ENCODE measurements at regions not wholly inside any gene's neighbourhood (a gene's known extent, or its start where the extent isn't known, plus 50 kb on each side); places are given as distances from the start of the nearest gene placed in this dataset.
"Not testable (repeated sequence)": the region's sequence is repeated elsewhere in the genome, so short reads cannot be mapped to it uniquely, and the experiment has no call there.

GRCh38 chr4:72886602-72887001, 182.9 kb downstream of the COX18 start:
- H3K9ac ChIP-seq (ENCODE audit: low read length) = no peak overlapping the region
- no peak overlapping the region for H3K27ac ChIP-seq (ENCODE audit: low read depth, low read length)
- H3K4me3 ChIP-seq (ENCODE audit: low read depth, low read length) = no peak overlapping the region
- no peaks in the 10 kb centered on the region for H3K27me3 ChIP-seq (ENCODE audit: control insufficient read depth, insufficient read depth, low read length)
- H3K4me1 ChIP-seq (ENCODE audit: control insufficient read depth, insufficient read depth, low read length) = peaks cover 10% of the 10 kb centered on the region
- peaks cover 13% of the 10 kb centered on the region; the same call in 1 of the 2 replicates for H3K9me3 ChIP-seq (ENCODE audit: control insufficient read depth, insufficient read depth, low read depth, low read length)
- H3K36me3 ChIP-seq (ENCODE audit: control insufficient read depth, insufficient read depth, low read length) = no peaks in the 10 kb centered on the region

- H3K9ac ChIP-seq (ENCODE audit: low read length); H3K4me3 ChIP-seq (ENCODE audit: low read depth, low read length); H3K27me3 ChIP-seq (ENCODE audit: control insufficient read depth, insufficient read depth, low read length); H3K27ac ChIP-seq (ENCODE audit: low read depth, low read length); H3K36me3 ChIP-seq (ENCODE audit: control insufficient read depth, insufficient read depth, low read length); H3K4me1 ChIP-seq (ENCODE audit: control insufficient read depth, insufficient read depth, low read length): not testable (repeated sequence)
- H3K9me3 ChIP-seq (ENCODE audit: control insufficient read depth, insufficient read depth, low read depth, low read length) = peaks cover 13% of the 10 kb centered on the region; the same call in 1 of the 2 replicates
These were observed 185.3 kb downstream of the COX18 start for GRCh38 chr4:72884225-72884624.

- Histone ChIP-seq H3K27ac (ENCODE audit: low read depth, low read length) (no peak overlapping the region), H3K4me1 (ENCODE audit: control insufficient read depth, insufficient read depth, low read length) (no peaks in the 10 kb centered on the region), H3K36me3 (ENCODE audit: control insufficient read depth, insufficient read depth, low read length) (no peaks in the 10 kb centered on the region), H3K4me3 (ENCODE audit: low read depth, low read length) (no peak overlapping the region), H3K27me3 (ENCODE audit: control insufficient read depth, insufficient read depth, low read length) (no peaks in the 10 kb centered on the region), H3K9me3 (ENCODE audit: control insufficient read depth, insufficient read depth, low read depth, low read length) (no peaks in the 10 kb centered on the region), H3K9ac (ENCODE audit: low read length) (no peak overlapping the region)
These were observed 192.6 kb downstream of the COX18 start for GRCh38 chr4:72876946-72877345.

GRCh38 chr4:72875545-72875944, 194.0 kb downstream of the COX18 start:
- Histone ChIP-seq H3K4me3 (ENCODE audit: low read depth, low read length) (no peak overlapping the region), H3K36me3 (ENCODE audit: control insufficient read depth, insufficient read depth, low read length) (no peaks in the 10 kb centered on the region), H3K27ac (ENCODE audit: low read depth, low read length) (no peak overlapping the region), H3K4me1 (ENCODE audit: control insufficient read depth, insufficient read depth, low read length) (no peaks in the 10 kb centered on the region), H3K9ac (ENCODE audit: low read length) (no peak overlapping the region), H3K27me3 (ENCODE audit: control insufficient read depth, insufficient read depth, low read length) (no peaks in the 10 kb centered on the region), H3K9me3 (ENCODE audit: control insufficient read depth, insufficient read depth, low read depth, low read length) (no peaks in the 10 kb centered on the region)

DNA sequence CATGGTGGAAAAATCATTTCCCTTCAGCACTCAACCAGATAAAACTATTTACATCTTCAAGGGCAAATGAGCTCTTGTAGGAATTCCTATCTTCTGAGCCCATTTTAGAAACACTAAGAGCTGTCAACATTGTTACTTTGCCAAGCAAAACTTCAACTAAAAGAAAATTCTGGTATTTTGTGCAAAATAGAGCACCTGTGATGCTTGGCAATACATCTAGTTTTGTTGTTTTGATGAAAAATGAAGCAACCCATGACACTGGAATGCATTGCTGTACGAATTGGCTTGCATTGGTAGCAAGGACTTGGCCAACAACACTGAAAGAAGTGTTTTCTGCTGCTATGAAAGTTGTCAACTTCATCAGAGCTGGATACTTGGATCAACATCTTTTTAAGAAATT, 194.4 kb downstream of the COX18 start:
- H3K4me1 ChIP-seq (ENCODE audit: control insufficient read depth, insufficient read depth, low read length) = no peaks in the 10 kb centered on the region
- H3K36me3 ChIP-seq (ENCODE audit: control insufficient read depth, insufficient read depth, low read length) = no peaks in the 10 kb centered on the region
- no peak overlapping the region for H3K9ac ChIP-seq (ENCODE audit: low read length)
- H3K27ac ChIP-seq (ENCODE audit: low read depth, low read length) = no peak overlapping the region
- no peaks in the 10 kb centered on the region for H3K9me3 ChIP-seq (ENCODE audit: control insufficient read depth, insufficient read depth, low read depth, low read length)
- H3K27me3 ChIP-seq (ENCODE audit: control insufficient read depth, insufficient read depth, low read length) = no peaks in the 10 kb centered on the region
- H3K4me3 ChIP-seq (ENCODE audit: low read depth, low read length) = no peak overlapping the region

- H3K27me3 ChIP-seq (ENCODE audit: control insufficient read depth, insufficient read depth, low read length) = no peaks in the 10 kb centered on the region
- H3K4me1 ChIP-seq (ENCODE audit: control insufficient read depth, insufficient read depth, low read length) = no peaks in the 10 kb centered on the region
- no peak overlapping the region for H3K4me3 ChIP-seq (ENCODE audit: low read depth, low read length)
- no peak overlapping the region for H3K27ac ChIP-seq (ENCODE audit: low read depth, low read length)
- no peak overlapping the region for H3K9ac ChIP-seq (ENCODE audit: low read length)
- H3K36me3 ChIP-seq (ENCODE audit: control insufficient read depth, insufficient read depth, low read length) = no peaks in the 10 kb centered on the region
- H3K9me3 ChIP-seq (ENCODE audit: control insufficient read depth, insufficient read depth, low read depth, low read length) = peaks cover 21% of the 10 kb centered on the region
These were observed 204.6 kb downstream of the COX18 start for GRCh38 chr4:72864898-72865297.

DNA sequence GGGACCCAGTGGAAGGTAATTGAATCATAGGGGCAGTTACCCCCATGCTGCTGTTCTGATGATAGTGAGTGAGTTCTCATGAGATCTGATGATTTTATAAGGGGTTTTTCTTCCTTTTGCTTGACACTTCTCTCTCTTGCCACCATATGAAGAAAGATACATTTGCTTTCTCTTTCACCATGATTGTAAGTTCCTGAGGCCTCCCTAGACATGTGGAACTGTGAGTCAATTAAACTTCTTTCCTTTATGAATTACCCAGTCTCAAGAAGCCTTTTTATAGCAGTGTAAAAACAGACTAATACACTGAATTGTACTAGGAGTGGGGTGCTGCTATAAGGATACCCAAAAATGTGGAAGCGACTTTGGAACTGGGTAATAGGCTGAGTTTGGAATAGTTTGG, 205.2 kb downstream of the COX18 start:
- H3K27ac ChIP-seq (ENCODE audit: low read depth, low read length); H3K36me3 ChIP-seq (ENCODE audit: control insufficient read depth, insufficient read depth, low read length); H3K9ac ChIP-seq (ENCODE audit: low read length); H3K27me3 ChIP-seq (ENCODE audit: control insufficient read depth, insufficient read depth, low read length); H3K4me1 ChIP-seq (ENCODE audit: control insufficient read depth, insufficient read depth, low read length); H3K4me3 ChIP-seq (ENCODE audit: low read depth, low read length): not testable (repeated sequence)
- peaks cover 21% of the 10 kb centered on the region for H3K9me3 ChIP-seq (ENCODE audit: control insufficient read depth, insufficient read depth, low read depth, low read length)

DNA sequence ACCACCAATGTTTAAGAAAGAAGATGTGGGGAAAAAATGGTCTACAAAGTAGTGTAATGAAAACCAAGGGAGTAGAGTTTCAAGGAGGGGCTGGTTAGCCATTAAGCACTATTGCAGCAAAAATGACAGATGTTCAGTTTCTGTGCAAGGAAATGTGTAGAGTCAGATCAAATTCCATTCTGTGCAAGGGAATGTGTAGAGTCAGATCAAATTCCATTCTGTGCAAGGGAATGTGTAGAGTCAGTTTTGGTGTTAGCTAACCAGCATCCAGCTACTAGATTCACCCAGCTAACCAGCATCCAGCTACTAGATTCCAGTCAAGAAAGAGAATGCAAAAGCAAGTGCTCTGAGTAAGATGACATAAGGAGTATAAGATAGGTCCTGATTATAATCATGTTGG, 208.8 kb downstream of the COX18 start:
- H3K9ac ChIP-seq (ENCODE audit: low read length) = no peak overlapping the region
- H3K27ac ChIP-seq (ENCODE audit: low read depth, low read length) = no peak overlapping the region
- no peaks in the 10 kb centered on the region for H3K4me1 ChIP-seq (ENCODE audit: control insufficient read depth, insufficient read depth, low read length)
- H3K36me3 ChIP-seq (ENCODE audit: control insufficient read depth, insufficient read depth, low read length) = no peaks in the 10 kb centered on the region
- no peaks in the 10 kb centered on the region for H3K9me3 ChIP-seq (ENCODE audit: control insufficient read depth, insufficient read depth, low read depth, low read length)
- no peak overlapping the region for H3K4me3 ChIP-seq (ENCODE audit: low read depth, low read length)
- no peaks in the 10 kb centered on the region for H3K27me3 ChIP-seq (ENCODE audit: control insufficient read depth, insufficient read depth, low read length)

- no peaks in the 10 kb centered on the region for H3K36me3 ChIP-seq (ENCODE audit: control insufficient read depth, insufficient read depth, low read length)
- H3K9me3 ChIP-seq (ENCODE audit: control insufficient read depth, insufficient read depth, low read depth, low read length) = no peaks in the 10 kb centered on the region
- no peaks in the 10 kb centered on the region for H3K27me3 ChIP-seq (ENCODE audit: control insufficient read depth, insufficient read depth, low read length)
- H3K27ac ChIP-seq (ENCODE audit: low read depth, low read length) = no peak overlapping the region
- H3K9ac ChIP-seq (ENCODE audit: low read length) = no peak overlapping the region
- H3K4me3 ChIP-seq (ENCODE audit: low read depth, low read length) = no peak overlapping the region
- no peaks in the 10 kb centered on the region for H3K4me1 ChIP-seq (ENCODE audit: control insufficient read depth, insufficient read depth, low read length)
These were observed 211.2 kb downstream of the COX18 start for GRCh38 chr4:72858328-72858727.

DNA sequence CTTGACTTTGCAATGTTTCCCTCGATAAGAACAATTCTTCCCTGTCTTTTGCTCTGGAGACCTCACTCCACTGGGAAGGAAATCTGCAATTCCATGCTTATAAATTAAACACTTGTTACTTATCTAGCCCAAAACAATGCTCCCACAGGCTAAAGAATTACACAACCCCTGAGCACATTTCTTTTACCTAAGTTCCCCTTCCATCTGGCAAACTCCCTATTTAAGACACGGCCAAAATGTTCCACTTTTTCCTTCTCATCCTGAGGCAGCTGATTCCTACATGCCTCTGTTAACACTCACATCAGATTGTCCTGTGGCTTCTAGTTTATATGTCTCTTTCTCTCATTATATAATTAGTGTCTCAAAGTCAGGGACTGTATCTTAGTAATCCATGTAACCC, 211.7 kb downstream of the COX18 start:
- Histone ChIP-seq H3K27me3 (ENCODE audit: control insufficient read depth, insufficient read depth, low read length) (no peaks in the 10 kb centered on the region), H3K36me3 (ENCODE audit: control insufficient read depth, insufficient read depth, low read length) (no peaks in the 10 kb centered on the region), H3K4me1 (ENCODE audit: control insufficient read depth, insufficient read depth, low read length) (no peaks in the 10 kb centered on the region), H3K27ac (ENCODE audit: low read depth, low read length) (no peak overlapping the region), H3K9me3 (ENCODE audit: control insufficient read depth, insufficient read depth, low read depth, low read length) (no peaks in the 10 kb centered on the region), H3K4me3 (ENCODE audit: low read depth, low read length) (no peak overlapping the region), H3K9ac (ENCODE audit: low read length) (no peak overlapping the region)

GRCh38 chr4:72857216-72857615, 212.3 kb downstream of the COX18 start:
- Histone ChIP-seq H3K4me3 (ENCODE audit: low read depth, low read length) (no peak overlapping the region), H3K36me3 (ENCODE audit: control insufficient read depth, insufficient read depth, low read length) (no peaks in the 10 kb centered on the region), H3K9ac (ENCODE audit: low read length) (no peak overlapping the region), H3K4me1 (ENCODE audit: control insufficient read depth, insufficient read depth, low read length) (no peaks in the 10 kb centered on the region), H3K27me3 (ENCODE audit: control insufficient read depth, insufficient read depth, low read length) (no peaks in the 10 kb centered on the region), H3K27ac (ENCODE audit: low read depth, low read length) (no peak overlapping the region), H3K9me3 (ENCODE audit: control insufficient read depth, insufficient read depth, low read depth, low read length) (no peaks in the 10 kb centered on the region)
